Tibial nerve (tissue), 4 donors: ENCODE measurements at regions not wholly inside any gene's neighbourhood (a gene's known extent, or its start where the extent isn't known, plus 50 kb on each side); places are given as distances from the start of the nearest gene placed in this dataset.

ENCODE experiments used
- DNase-seq, 2 donors: peaks; one replicate each; pipeline ENCODE4 v3.0.0-alpha.2; 2019; ENCODE audit warnings: low spot score in 2 of 2
- H3K27ac ChIP-seq, 4 donors: fragments of 200-600 bp; sonication (generic) in 3 of 4; one replicate each; pipeline ENCODE4 v1.5.1; 2017 to 2019; ENCODE audit warnings: mild to moderate bottlenecking in 1 of 4
- H3K27me3 ChIP-seq, 2 donors: fragments of 200-600 bp; sonication (generic) in 1 of 2; one replicate each; pipeline versions ENCODE4 v1.5.1 to v1.6.0; 2017 to 2019
- H3K36me3 ChIP-seq, 3 donors: fragments of 200-600 bp; sonication (generic); one replicate each; pipeline ENCODE4 v1.5.1; 2018 to 2019
- H3K4me1 ChIP-seq, 4 donors: fragments of 200-600 bp; sonication (generic) in 3 of 4; one replicate each; pipeline ENCODE4 v1.5.1; 2017 to 2019
- H3K4me3 ChIP-seq, 4 donors: fragments of 200-600 bp; sonication (generic) in 3 of 4; one replicate each; pipeline ENCODE4 v1.5.1; 2017 to 2019; ENCODE audit warnings: mild to moderate bottlenecking in 1 of 4, moderate library complexity in 1 of 4
- H3K9me3 ChIP-seq, 4 donors: fragments of 200-600 bp; sonication (generic) in 3 of 4; one replicate each; pipeline ENCODE4 v1.5.1; 2017 to 2019
- CTCF ChIP-seq, 5 experiments: fragments of 200-600 bp in 3 of 5; fragments of 450-650 bp in 2 of 5; sonication (generic) in 3 of 5; IDR thresholded peaks; one replicate each; pipeline ENCODE4 v1.5.1; 2016 to 2019; ENCODE audit warnings: antibody characterized with exemption in 5 of 5, mild to moderate bottlenecking in 3 of 5, moderate library complexity in 2 of 5
- EP300 ChIP-seq, 2 donors: sonication (generic); formaldehyde crosslinking; IDR thresholded peaks; one replicate each; pipeline ENCODE4 v1.6.1; 2017; ENCODE audit warnings: antibody characterized with exemption in 2 of 2, mild to moderate bottlenecking in 1 of 2
- POLR2A ChIP-seq, 2 donors: fragments of 450-650 bp; IDR thresholded peaks; one replicate each; pipeline ENCODE4 v1.6.1; 2017; ENCODE audit warnings: antibody characterized with exemption in 2 of 2, mild to moderate bottlenecking in 2 of 2, moderate library complexity in 2 of 2
- WGBS, 2 donors: methylation state at CpG; one replicate each; pipeline ENCODE4 v1.1.5; 2018; 5-methylcytosine and 5-hydroxymethylcytosine counted together

GRCh38 chr2:215677481-215677880 lies 241.6 kb upstream of the FN1 start:
- H3K4me1 ChIP-seq = peaks cover 0 to 15% (median 3%) of the 10 kb centered on the region in 4 donors
- peaks cover 0 to 7% (median 0%) of the 10 kb centered on the region in 4 donors for H3K9me3 ChIP-seq
- no peak for TF ChIP-seq CTCF (IDR thresholded peaks at IDR 0.05)
- TF ChIP-seq POLR2A (IDR thresholded peaks at IDR 0.05) = no peak
- TF ChIP-seq EP300 (IDR thresholded peaks at IDR 0.05) = no peak
- no peak overlapping the region for H3K4me3 ChIP-seq
- H3K27ac ChIP-seq = no peak overlapping the region
- no peaks in the 10 kb centered on the region for H3K27me3 ChIP-seq
- no peaks in the 10 kb centered on the region for H3K36me3 ChIP-seq
- DNase-seq = no peak
- WGBS, 2 donors = 81 to 89% methylated on average over 2 of the region's 2 CpGs

- no peaks in the 10 kb centered on the region for H3K27me3 ChIP-seq
- DNase-seq = no peak
- no peak overlapping the region for H3K27ac ChIP-seq
- H3K36me3 ChIP-seq = no peaks in the 10 kb centered on the region
- peaks cover 0 to 8% (median 0%) of the 10 kb centered on the region in 4 donors for H3K9me3 ChIP-seq
- H3K4me1 ChIP-seq = no peaks in the 10 kb centered on the region
- no peak overlapping the region for H3K4me3 ChIP-seq
- WGBS, 2 donors = 61 to 76% methylated on average over 1 of the region's 1 CpG
- TF ChIP-seq POLR2A (IDR thresholded peaks at IDR 0.05) (no peak), CTCF (IDR thresholded peaks at IDR 0.05) (no peak), EP300 (IDR thresholded peaks at IDR 0.05) (no peak)
These were observed 236.5 kb upstream of the FN1 start for GRCh38 chr2:215672406-215672805.

GRCh38 chr2:215671691-215672090 lies 235.8 kb upstream of the FN1 start:
- 82% methylated on average over 6 of the region's 6 CpGs for WGBS, 2 donors
- TF ChIP-seq POLR2A (IDR thresholded peaks at IDR 0.05) (no peak), CTCF (IDR thresholded peaks at IDR 0.05) (no peak), EP300 (IDR thresholded peaks at IDR 0.05) (no peak)
- Histone ChIP-seq H3K4me3 (no peak overlapping the region), H3K9me3 (peaks cover 0 to 8% (median 0%) of the 10 kb centered on the region in 4 donors), H3K27me3 (no peaks in the 10 kb centered on the region), H3K4me1 (no peaks in the 10 kb centered on the region), H3K36me3 (no peaks in the 10 kb centered on the region), H3K27ac (no peak overlapping the region)
- DNase-seq = no peak

- H3K9me3 ChIP-seq = peaks cover 0 to 8% (median 0%) of the 10 kb centered on the region in 4 donors
These were observed 235.4 kb upstream of the FN1 start for GRCh38 chr2:215671244-215671643.

GRCh38 chr2:215670396-215670795 lies 234.5 kb upstream of the FN1 start:
- Histone ChIP-seq H3K27ac (no peak overlapping the region), H3K27me3 (no peaks in the 10 kb centered on the region), H3K36me3 (no peaks in the 10 kb centered on the region), H3K9me3 (peaks cover 0 to 8% (median 0%) of the 10 kb centered on the region in 4 donors), H3K4me3 (no peak overlapping the region), H3K4me1 (no peaks in the 10 kb centered on the region)
- DNase-seq = no peak
- TF ChIP-seq CTCF (IDR thresholded peaks at IDR 0.05) (no peak), EP300 (IDR thresholded peaks at IDR 0.05) (no peak), POLR2A (IDR thresholded peaks at IDR 0.05) (no peak)
- WGBS, 2 donors = 65 to 70% methylated on average over 4 of the region's 4 CpGs

More at GRCh38 chr2:215671244-215671643, 235.4 kb upstream of the FN1 start:
- TF ChIP-seq EP300 (IDR thresholded peaks at IDR 0.05) (no peak), POLR2A (IDR thresholded peaks at IDR 0.05) (no peak), CTCF (IDR thresholded peaks at IDR 0.05) (no peak)
- Histone ChIP-seq H3K4me3 (no peak overlapping the region), H3K27me3 (no peaks in the 10 kb centered on the region), H3K36me3 (no peaks in the 10 kb centered on the region), H3K4me1 (no peaks in the 10 kb centered on the region), H3K27ac (no peak overlapping the region)
- WGBS, 2 donors = 86 to 89% methylated on average over 2 of the region's 2 CpGs
- no peak for DNase-seq
